ENCODE measurements at regions not wholly inside any gene's neighbourhood (a gene's known extent, or its start where the extent isn't known, plus 50 kb on each side); places are given as distances from the start of the nearest gene placed in this dataset.
"Not testable (repeated sequence)": the region's sequence is repeated elsewhere in the genome, so short reads cannot be mapped to it uniquely, and the experiment has no call there.

GRCh38 chr13:80742033-80742432 is 401.1 kb upstream of the SPRY2 start:
- DNase-seq (ENCODE audit: low read depth): no peak

GRCh38 chr13:80740071-80740470 is 399.1 kb upstream of the SPRY2 start:
- no peak for DNase-seq (ENCODE audit: low read depth)

GRCh38 chr13:80737513-80737912 is 396.6 kb upstream of the SPRY2 start:
- DNase-seq (ENCODE audit: low read depth): no peak

GRCh38 chr13:80727321-80727975 is 386.5 kb upstream of the SPRY2 start:
- no peak for DNase-seq (ENCODE audit: low read depth)

- DNase-seq (ENCODE audit: low read depth): peak; percentile 17
These were observed 385.9 kb upstream of the SPRY2 start for GRCh38 chr13:80726868-80727267.

GRCh38 chr13:80721689-80722088 is 380.8 kb upstream of the SPRY2 start:
- no peak for DNase-seq (ENCODE audit: low read depth)

GRCh38 chr13:80718970-80719369 is 378.0 kb upstream of the SPRY2 start:
- DNase-seq (ENCODE audit: low read depth): no peak

- DNase-seq (ENCODE audit: low read depth): no peak
These were observed 376.9 kb upstream of the SPRY2 start for GRCh38 chr13:80717776-80718175.

- no peak for DNase-seq (ENCODE audit: low read depth)
These were observed 375.7 kb upstream of the SPRY2 start for GRCh38 chr13:80716610-80717081.

GRCh38 chr13:80712026-80712425 is 371.1 kb upstream of the SPRY2 start:
- no peak for DNase-seq (ENCODE audit: low read depth)

GRCh38 chr13:80708791-80709190 is 367.9 kb upstream of the SPRY2 start:
- no peak for DNase-seq (ENCODE audit: low read depth)

- DNase-seq (ENCODE audit: low read depth): no peak
These were observed 366.4 kb upstream of the SPRY2 start for GRCh38 chr13:80707000-80707983.

- no peak for DNase-seq (ENCODE audit: low read depth)
These were observed 365.2 kb upstream of the SPRY2 start for GRCh38 chr13:80706164-80706471.

GRCh38 chr13:80705371-80706163 is 364.6 kb upstream of the SPRY2 start:
- DNase-seq (ENCODE audit: low read depth): no peak

- DNase-seq (ENCODE audit: low read depth): no peak
These were observed 363.4 kb upstream of the SPRY2 start for GRCh38 chr13:80704369-80704768.

GRCh38 chr13:80695841-80696240 is 354.9 kb upstream of the SPRY2 start:
- DNase-seq (ENCODE audit: low read depth): no peak

GRCh38 chr13:80691814-80692213 is 350.9 kb upstream of the SPRY2 start:
- DNase-seq (ENCODE audit: low read depth): not testable (repeated sequence)

- no peak for DNase-seq (ENCODE audit: low read depth)
These were observed 349.3 kb upstream of the SPRY2 start for GRCh38 chr13:80690208-80690607.

- DNase-seq (ENCODE audit: low read depth): no peak
These were observed 347.7 kb upstream of the SPRY2 start for GRCh38 chr13:80688593-80688992.

- no peak for DNase-seq (ENCODE audit: low read depth)
These were observed 345.0 kb upstream of the SPRY2 start for GRCh38 chr13:80685942-80686341.

- peak; percentile 34 for DNase-seq (ENCODE audit: low read depth)
These were observed 343.5 kb upstream of the SPRY2 start for GRCh38 chr13:80684217-80684991.

Measured in forelimb muscle (tissue), 1 donor.